ENCODE measurements at regions not wholly inside any gene's neighbourhood (a gene's known extent, or its start where the extent isn't known, plus 50 kb on each side); places are given as distances from the start of the nearest gene placed in this dataset.
"Not testable (repeated sequence)": the region's sequence is repeated elsewhere in the genome, so short reads cannot be mapped to it uniquely, and the experiment has no call there.

DNA sequence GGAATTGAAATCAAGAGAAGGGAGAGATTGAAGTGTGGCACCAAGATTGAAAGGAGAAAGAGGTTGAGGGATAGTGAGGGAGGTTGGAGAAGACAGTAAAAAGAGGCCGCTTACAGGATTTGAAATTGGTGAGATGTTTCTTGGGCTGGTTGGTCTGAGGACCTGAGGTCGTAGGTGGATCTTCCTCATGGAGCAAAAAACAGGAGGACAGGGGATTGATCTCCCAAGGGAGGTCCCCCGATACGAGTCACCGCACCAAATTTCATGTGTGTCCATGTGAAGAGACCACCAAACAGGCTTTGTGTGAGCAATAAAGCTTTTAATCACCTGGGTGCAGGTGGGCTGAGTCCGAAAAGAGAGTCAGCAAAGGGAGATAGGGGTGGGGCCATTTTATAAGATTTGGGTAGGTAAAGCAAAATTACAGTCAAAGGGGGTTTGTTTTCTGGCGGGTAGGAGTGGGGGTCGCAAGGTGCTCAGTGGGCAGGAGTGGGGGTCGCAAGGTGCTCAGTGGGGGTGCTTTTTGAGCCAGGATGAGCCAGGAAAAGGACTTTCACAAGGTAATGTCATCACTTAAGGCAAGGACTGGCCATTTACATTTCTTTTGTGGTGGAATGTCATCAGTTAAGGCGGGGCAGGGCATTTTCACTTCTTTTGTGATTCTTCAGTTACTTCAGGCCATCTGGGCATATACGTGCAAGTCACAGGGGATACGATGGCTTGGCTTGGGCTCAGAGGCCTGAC is 505.5 kb downstream of the GRIN2A start:
- not testable (repeated sequence) for BruUV-seq (replicated peaks)

DNA sequence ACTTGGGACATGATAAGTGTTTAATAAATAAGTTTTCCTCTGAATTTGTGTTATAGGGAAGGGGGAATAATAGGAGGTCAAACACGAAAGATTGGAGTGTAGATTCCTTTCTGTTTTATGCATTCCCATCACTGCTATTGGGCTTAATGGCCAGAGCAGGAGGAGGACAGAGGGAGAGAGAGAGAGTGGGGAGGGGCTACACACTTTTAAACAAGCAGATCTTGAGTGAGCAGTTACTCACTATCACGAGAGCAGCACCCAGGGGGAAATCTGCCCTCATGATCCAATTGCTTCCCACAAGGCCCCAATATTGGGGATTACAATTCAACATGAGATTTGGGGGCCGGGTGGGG is 505.0 kb downstream of the GRIN2A start:
- Histone ChIP-seq H3K4me3 (ENCODE audit: low read depth in 2 of 2, low read length in 2 of 2) (no peak overlapping the region), H3K36me3 (ENCODE audit: control insufficient read depth, insufficient read depth, low read length) (no peaks in the 10 kb centered on the region), H3K27me3 (ENCODE audit: control insufficient read depth, insufficient read depth, low read length) (peaks cover 7% of the 10 kb centered on the region), H3K27ac (ENCODE audit: low read length) (no peak overlapping the region), H3K9me3 (ENCODE audit: control insufficient read depth, insufficient read depth, low read depth, low read length) (no peaks in the 10 kb centered on the region), H3K4me1 (ENCODE audit: control insufficient read depth, insufficient read depth, low read length) (no peaks in the 10 kb centered on the region)
- CTCF ChIA-PET = no interaction called here
- in situ Hi-C loops (cut with HindIII; ENCODE audit: low pct_unique_long_range_greater_than_20kb, low sequenced_read_pairs) (no loop called here), intact Hi-C loops (cut with micrococcal nuclease; ENCODE audit: unreplicated experiment) (no loop called here)
- no peak for DNase-seq (ENCODE audit: low read depth, low spot score)
- TF ChIP-seq, protein P1, sequence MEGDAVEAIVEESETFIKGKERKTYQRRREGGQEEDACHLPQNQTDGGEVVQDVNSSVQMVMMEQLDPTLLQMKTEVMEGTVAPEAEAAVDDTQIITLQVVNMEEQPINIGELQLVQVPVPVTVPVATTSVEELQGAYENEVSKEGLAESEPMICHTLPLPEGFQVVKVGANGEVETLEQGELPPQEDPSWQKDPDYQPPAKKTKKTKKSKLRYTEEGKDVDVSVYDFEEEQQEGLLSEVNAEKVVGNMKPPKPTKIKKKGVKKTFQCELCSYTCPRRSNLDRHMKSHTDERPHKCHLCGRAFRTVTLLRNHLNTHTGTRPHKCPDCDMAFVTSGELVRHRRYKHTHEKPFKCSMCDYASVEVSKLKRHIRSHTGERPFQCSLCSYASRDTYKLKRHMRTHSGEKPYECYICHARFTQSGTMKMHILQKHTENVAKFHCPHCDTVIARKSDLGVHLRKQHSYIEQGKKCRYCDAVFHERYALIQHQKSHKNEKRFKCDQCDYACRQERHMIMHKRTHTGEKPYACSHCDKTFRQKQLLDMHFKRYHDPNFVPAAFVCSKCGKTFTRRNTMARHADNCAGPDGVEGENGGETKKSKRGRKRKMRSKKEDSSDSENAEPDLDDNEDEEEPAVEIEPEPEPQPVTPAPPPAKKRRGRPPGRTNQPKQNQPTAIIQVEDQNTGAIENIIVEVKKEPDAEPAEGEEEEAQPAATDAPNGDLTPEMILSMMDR (IDR thresholded peaks at IDR 0.05) = no peak
- TF ChIP-seq TCF7L2 (IDR thresholded peaks at IDR 0.05; ENCODE audit: low read depth, low read length) = no peak
- TF ChIP-seq, protein P2, sequence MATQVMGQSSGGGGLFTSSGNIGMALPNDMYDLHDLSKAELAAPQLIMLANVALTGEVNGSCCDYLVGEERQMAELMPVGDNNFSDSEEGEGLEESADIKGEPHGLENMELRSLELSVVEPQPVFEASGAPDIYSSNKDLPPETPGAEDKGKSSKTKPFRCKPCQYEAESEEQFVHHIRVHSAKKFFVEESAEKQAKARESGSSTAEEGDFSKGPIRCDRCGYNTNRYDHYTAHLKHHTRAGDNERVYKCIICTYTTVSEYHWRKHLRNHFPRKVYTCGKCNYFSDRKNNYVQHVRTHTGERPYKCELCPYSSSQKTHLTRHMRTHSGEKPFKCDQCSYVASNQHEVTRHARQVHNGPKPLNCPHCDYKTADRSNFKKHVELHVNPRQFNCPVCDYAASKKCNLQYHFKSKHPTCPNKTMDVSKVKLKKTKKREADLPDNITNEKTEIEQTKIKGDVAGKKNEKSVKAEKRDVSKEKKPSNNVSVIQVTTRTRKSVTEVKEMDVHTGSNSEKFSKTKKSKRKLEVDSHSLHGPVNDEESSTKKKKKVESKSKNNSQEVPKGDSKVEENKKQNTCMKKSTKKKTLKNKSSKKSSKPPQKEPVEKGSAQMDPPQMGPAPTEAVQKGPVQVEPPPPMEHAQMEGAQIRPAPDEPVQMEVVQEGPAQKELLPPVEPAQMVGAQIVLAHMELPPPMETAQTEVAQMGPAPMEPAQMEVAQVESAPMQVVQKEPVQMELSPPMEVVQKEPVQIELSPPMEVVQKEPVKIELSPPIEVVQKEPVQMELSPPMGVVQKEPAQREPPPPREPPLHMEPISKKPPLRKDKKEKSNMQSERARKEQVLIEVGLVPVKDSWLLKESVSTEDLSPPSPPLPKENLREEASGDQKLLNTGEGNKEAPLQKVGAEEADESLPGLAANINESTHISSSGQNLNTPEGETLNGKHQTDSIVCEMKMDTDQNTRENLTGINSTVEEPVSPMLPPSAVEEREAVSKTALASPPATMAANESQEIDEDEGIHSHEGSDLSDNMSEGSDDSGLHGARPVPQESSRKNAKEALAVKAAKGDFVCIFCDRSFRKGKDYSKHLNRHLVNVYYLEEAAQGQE (IDR thresholded peaks at IDR 0.05; ENCODE audit: insufficient read depth in 1 of 2, low read depth in 2 of 2, low read length in 1 of 2) = no peak
- no peak for TF ChIP-seq SIN3A (IDR thresholded peaks at IDR 0.05; ENCODE audit: borderline replicate concordance, insufficient read depth, low read depth, low read length)
- TF ChIP-seq POLR2AphosphoS5 (IDR thresholded peaks at IDR 0.05; ENCODE audit: low read depth, low read length) = no peak
- POLR2A ChIA-PET = no interaction called here
- no TSS peak for BruUV-seq (replicated peaks)
- ATAC-seq = no peak

More for the DNA sequence above, 505.5 kb downstream of the GRIN2A start:
- intact Hi-C loops (cut with micrococcal nuclease; ENCODE audit: unreplicated experiment); H3K4me3 ChIP-seq (ENCODE audit: low read depth in 2 of 2, low read length in 2 of 2); CTCF ChIA-PET; in situ Hi-C loops (cut with HindIII; ENCODE audit: low pct_unique_long_range_greater_than_20kb, low sequenced_read_pairs); DNase-seq (ENCODE audit: low read depth, low spot score); H3K36me3 ChIP-seq (ENCODE audit: control insufficient read depth, insufficient read depth, low read length); H3K27ac ChIP-seq (ENCODE audit: low read length); H3K4me1 ChIP-seq (ENCODE audit: control insufficient read depth, insufficient read depth, low read length); ATAC-seq; H3K27me3 ChIP-seq (ENCODE audit: control insufficient read depth, insufficient read depth, low read length); POLR2A ChIA-PET; H3K9me3 ChIP-seq (ENCODE audit: control insufficient read depth, insufficient read depth, low read depth, low read length): not testable (repeated sequence)

DNA sequence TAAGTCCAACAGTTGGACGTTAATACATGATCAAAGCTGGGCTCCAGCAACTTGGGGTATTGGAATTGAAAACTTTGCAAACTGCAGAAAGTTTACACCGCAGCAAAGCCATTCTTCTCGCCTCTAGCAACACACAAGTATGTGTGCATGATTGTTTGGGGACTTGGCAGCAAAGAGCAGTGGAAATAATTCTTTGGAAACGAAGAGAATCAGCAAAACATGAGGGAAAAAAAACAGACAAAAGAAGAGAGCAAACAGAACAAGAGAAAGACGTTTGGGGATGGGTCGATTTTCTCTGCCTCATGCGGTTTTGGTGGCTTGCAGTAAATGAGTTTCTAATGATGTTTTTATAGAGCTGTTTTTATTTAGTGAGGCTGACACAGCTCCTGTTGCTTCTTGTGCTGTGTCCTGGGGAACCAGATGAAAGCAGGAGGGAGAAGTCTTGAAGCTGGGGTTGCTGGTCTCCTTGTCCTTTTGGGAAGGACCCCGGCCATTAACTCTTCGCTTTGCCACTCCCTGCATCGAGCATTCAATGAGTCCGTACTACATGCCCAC is 502.9 kb downstream of the GRIN2A start:
- ChIA-PET POLR2A (no interaction called here), CTCF (no interaction called here)
- Histone ChIP-seq H3K9me3 (ENCODE audit: control insufficient read depth, insufficient read depth, low read depth, low read length) (no peaks in the 10 kb centered on the region), H3K36me3 (ENCODE audit: control insufficient read depth, insufficient read depth, low read length) (no peaks in the 10 kb centered on the region), H3K4me1 (ENCODE audit: control insufficient read depth, insufficient read depth, low read length) (no peaks in the 10 kb centered on the region), H3K27me3 (ENCODE audit: control insufficient read depth, insufficient read depth, low read length) (peaks cover 7% of the 10 kb centered on the region), H3K4me3 (ENCODE audit: low read depth in 2 of 2, low read length in 2 of 2) (no peak overlapping the region), H3K27ac (ENCODE audit: low read length) (no peak overlapping the region)
- intact Hi-C loops (cut with micrococcal nuclease; ENCODE audit: unreplicated experiment) (no loop called here), in situ Hi-C loops (cut with HindIII; ENCODE audit: low pct_unique_long_range_greater_than_20kb, low sequenced_read_pairs) (no loop called here)
- no peak for DNase-seq (ENCODE audit: low read depth, low spot score)
- no peak for ATAC-seq
- TF ChIP-seq SIN3A (IDR thresholded peaks at IDR 0.05; ENCODE audit: borderline replicate concordance, insufficient read depth, low read depth, low read length) (no peak), POLR2AphosphoS5 (IDR thresholded peaks at IDR 0.05; ENCODE audit: low read depth, low read length) (no peak), TCF7L2 (IDR thresholded peaks at IDR 0.05; ENCODE audit: low read depth, low read length) (no peak)
- TF ChIP-seq, protein P2 (IDR thresholded peaks at IDR 0.05; ENCODE audit: insufficient read depth in 1 of 2, low read depth in 2 of 2, low read length in 1 of 2) = no peak
- TF ChIP-seq, protein P1 (IDR thresholded peaks at IDR 0.05) = no peak
- BruUV-seq (replicated peaks) = no TSS peak
